ENCODE measurements at regions not wholly inside any gene's neighbourhood (a gene's known extent, or its start where the extent isn't known, plus 50 kb on each side); places are given as distances from the start of the nearest gene placed in this dataset.
"Not testable (repeated sequence)": the region's sequence is repeated elsewhere in the genome, so short reads cannot be mapped to it uniquely, and the experiment has no call there.

DNA sequence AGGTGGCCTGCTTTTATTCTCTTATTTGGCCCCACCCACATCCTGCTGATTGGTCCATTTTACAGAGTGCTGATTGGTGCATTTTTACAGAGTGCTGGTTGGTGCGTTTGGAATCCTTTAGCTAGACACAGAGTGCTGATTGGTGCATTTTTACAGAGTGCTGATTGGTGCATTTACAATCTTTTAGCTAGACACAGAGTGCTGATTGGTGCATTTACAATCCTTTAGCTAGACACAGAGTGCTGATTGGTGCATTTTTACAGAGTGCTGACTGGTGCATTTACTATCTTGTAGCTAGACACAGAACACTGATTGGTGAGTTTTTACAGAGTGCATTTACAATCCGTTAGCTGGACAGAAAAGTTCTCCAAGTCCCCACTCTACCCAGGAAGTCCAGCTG is 720.6 kb downstream of the PDCD6IP start:
- H3K9ac ChIP-seq (ENCODE audit: control insufficient read depth, insufficient read depth, low read length); H4K20me1 ChIP-seq (ENCODE audit: control insufficient read depth, insufficient read depth); in situ Hi-C loops (cut with MboI); H3K27ac ChIP-seq (ENCODE audit: control insufficient read depth, insufficient read depth); POLR2A ChIA-PET; FAIRE-seq; H3K27me3 ChIP-seq (replicated peaks in 1 of 2; ENCODE audit: control insufficient read depth in 2 of 2, insufficient read depth in 2 of 2, low read length in 1 of 2); SMC1A ChIA-PET (ENCODE audit: uncharacterized antibody, unreplicated experiment); intact Hi-C loops (cut with micrococcal nuclease; ENCODE audit: unreplicated experiment); BruUV-seq (replicated peaks); RAD21 ChIA-PET (ENCODE audit: unreplicated experiment); H3K4me2 ChIP-seq (ENCODE audit: control insufficient read depth, insufficient read depth); H3K79me2 ChIP-seq (ENCODE audit: control insufficient read depth, insufficient read depth, low read length); H2AFZ ChIP-seq (ENCODE audit: control insufficient read depth, low read depth, low read length); CTCF ChIA-PET; H3K4me1 ChIP-seq (ENCODE audit: control insufficient read depth, insufficient read depth, low read length); DNase-seq (ENCODE audit: low read depth, low spot score); H3K4me3 ChIP-seq; H3K9me3 ChIP-seq (replicated peaks; ENCODE audit: control insufficient read depth, insufficient read depth, low read length); ATAC-seq; H3K36me3 ChIP-seq (ENCODE audit: control insufficient read depth in 2 of 2, insufficient read depth in 2 of 2, low read length in 1 of 2): not testable (repeated sequence)
- 3% methylated on average over 2 of the region's 2 CpGs for WGBS (ENCODE audit: insufficient coverage, insufficient replicate concordance, low lambda C conversion rate, missing lambda C conversion rate)
- TF ChIP-seq NFYB (IDR thresholded peaks at IDR 0.05; ENCODE audit: insufficient read depth, low read depth, low read length) = 0 out of 2 replicates have a peak, but pooled peaks have one; percentile 44

DNA sequence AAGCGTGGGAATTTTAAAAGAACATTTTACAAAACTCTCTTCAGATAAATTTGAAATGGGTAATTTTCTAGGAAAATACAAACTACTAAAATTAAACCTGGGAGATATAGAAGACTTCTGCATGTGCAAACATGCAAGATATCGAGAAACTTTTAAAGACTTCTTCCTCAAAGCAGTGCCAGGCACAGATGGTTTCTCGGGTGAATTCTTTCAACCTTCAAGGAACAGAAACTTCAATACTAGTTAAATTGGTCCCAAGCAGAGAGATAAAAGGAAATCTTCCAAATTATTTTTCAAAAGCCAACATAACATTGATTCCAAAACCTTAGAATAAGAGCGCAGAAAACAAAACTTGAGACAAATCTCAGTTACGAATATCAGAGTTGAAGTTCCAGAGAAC is 732.7 kb downstream of the PDCD6IP start:
- H4K20me1 ChIP-seq (ENCODE audit: control insufficient read depth, insufficient read depth) = no peaks in the 10 kb centered on the region
- H3K79me2 ChIP-seq (ENCODE audit: control insufficient read depth, insufficient read depth, low read length) = no peaks in the 10 kb centered on the region
- no peaks in the 10 kb centered on the region for H3K27me3 ChIP-seq (replicated peaks in 1 of 2; ENCODE audit: control insufficient read depth in 2 of 2, insufficient read depth in 2 of 2, low read length in 1 of 2)
- ATAC-seq = no peak
- no peak overlapping the region for H2AFZ ChIP-seq (ENCODE audit: control insufficient read depth, low read depth, low read length)
- TF ChIP-seq, protein P1, sequence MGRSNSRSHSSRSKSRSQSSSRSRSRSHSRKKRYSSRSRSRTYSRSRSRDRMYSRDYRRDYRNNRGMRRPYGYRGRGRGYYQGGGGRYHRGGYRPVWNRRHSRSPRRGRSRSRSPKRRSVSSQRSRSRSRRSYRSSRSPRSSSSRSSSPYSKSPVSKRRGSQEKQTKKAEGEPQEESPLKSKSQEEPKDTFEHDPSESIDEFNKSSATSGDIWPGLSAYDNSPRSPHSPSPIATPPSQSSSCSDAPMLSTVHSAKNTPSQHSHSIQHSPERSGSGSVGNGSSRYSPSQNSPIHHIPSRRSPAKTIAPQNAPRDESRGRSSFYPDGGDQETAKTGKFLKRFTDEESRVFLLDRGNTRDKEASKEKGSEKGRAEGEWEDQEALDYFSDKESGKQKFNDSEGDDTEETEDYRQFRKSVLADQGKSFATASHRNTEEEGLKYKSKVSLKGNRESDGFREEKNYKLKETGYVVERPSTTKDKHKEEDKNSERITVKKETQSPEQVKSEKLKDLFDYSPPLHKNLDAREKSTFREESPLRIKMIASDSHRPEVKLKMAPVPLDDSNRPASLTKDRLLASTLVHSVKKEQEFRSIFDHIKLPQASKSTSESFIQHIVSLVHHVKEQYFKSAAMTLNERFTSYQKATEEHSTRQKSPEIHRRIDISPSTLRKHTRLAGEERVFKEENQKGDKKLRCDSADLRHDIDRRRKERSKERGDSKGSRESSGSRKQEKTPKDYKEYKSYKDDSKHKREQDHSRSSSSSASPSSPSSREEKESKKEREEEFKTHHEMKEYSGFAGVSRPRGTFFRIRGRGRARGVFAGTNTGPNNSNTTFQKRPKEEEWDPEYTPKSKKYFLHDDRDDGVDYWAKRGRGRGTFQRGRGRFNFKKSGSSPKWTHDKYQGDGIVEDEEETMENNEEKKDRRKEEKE (IDR thresholded peaks at IDR 0.05) = no peak
- TF ChIP-seq, protein P2, sequence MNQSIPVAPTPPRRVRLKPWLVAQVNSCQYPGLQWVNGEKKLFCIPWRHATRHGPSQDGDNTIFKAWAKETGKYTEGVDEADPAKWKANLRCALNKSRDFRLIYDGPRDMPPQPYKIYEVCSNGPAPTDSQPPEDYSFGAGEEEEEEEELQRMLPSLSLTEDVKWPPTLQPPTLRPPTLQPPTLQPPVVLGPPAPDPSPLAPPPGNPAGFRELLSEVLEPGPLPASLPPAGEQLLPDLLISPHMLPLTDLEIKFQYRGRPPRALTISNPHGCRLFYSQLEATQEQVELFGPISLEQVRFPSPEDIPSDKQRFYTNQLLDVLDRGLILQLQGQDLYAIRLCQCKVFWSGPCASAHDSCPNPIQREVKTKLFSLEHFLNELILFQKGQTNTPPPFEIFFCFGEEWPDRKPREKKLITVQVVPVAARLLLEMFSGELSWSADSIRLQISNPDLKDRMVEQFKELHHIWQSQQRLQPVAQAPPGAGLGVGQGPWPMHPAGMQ (IDR thresholded peaks at IDR 0.05; ENCODE audit: borderline replicate concordance) = no peak
- TF ChIP-seq MEF2B (IDR thresholded peaks at IDR 0.05; ENCODE audit: partially characterized antibody, poor library complexity, severe bottlenecking) (no peak), CREB1 (IDR thresholded peaks at IDR 0.05; ENCODE audit: low read depth) (no peak), MEF2A (IDR thresholded peaks at IDR 0.05; ENCODE audit: insufficient read depth, low read depth, low read length) (no peak)
- ChIA-PET POLR2A (no interaction called here), SMC1A (ENCODE audit: uncharacterized antibody, unreplicated experiment) (no interaction called here), CTCF (no interaction called here), RAD21 (ENCODE audit: unreplicated experiment) (no interaction called here)
- WGBS (ENCODE audit: insufficient coverage, insufficient replicate concordance, low lambda C conversion rate, missing lambda C conversion rate) = 27% methylated on average over 5 of the region's 5 CpGs
- no peak overlapping the region for H3K27ac ChIP-seq (ENCODE audit: control insufficient read depth, insufficient read depth)
- H3K4me1 ChIP-seq (ENCODE audit: control insufficient read depth, insufficient read depth, low read length) = no peaks in the 10 kb centered on the region
- no peak overlapping the region for H3K9ac ChIP-seq (ENCODE audit: control insufficient read depth, insufficient read depth, low read length)
- intact Hi-C loops (cut with micrococcal nuclease; ENCODE audit: unreplicated experiment) = no loop called here
- H3K36me3 ChIP-seq (ENCODE audit: control insufficient read depth in 2 of 2, insufficient read depth in 2 of 2, low read length in 1 of 2) = no peaks in the 10 kb centered on the region
- H3K9me3 ChIP-seq (replicated peaks; ENCODE audit: control insufficient read depth, insufficient read depth, low read length) = no peaks in the 10 kb centered on the region
- H3K4me3 ChIP-seq = no peak overlapping the region
- no peak overlapping the region for H3K4me2 ChIP-seq (ENCODE audit: control insufficient read depth, insufficient read depth)
- in situ Hi-C loops (cut with MboI) = no loop called here
- no peak for DNase-seq (ENCODE audit: low read depth, low spot score)
- no peak for FAIRE-seq
- no TSS peak for BruUV-seq (replicated peaks)
